IPS-15b (cell line): ENCODE measurements at regions not wholly inside any gene's neighbourhood (a gene's known extent, or its start where the extent isn't known, plus 50 kb on each side); places are given as distances from the start of the nearest gene placed in this dataset.

ENCODE experiments used
- H3K27me3 ChIP-seq: one replicate; pipeline ENCODE4 v1.6.1; 2013; ENCODE audit warnings: low read length; ENCODE audit not compliant: control insufficient read depth, insufficient read depth
- H3K36me3 ChIP-seq: one replicate; pipeline ENCODE4 v1.6.1; 2013; ENCODE audit warnings: low read length; ENCODE audit not compliant: control insufficient read depth, insufficient read depth
- H3K4me1 ChIP-seq: one replicate; pipeline ENCODE4 v1.6.1; 2013; ENCODE audit warnings: mild to moderate bottlenecking, low read length; ENCODE audit not compliant: control insufficient read depth, insufficient read depth
- H3K4me3 ChIP-seq: one replicate; pipeline ENCODE4 v1.5.1; 2013; ENCODE audit warnings: low read depth, low read length
- H3K9ac ChIP-seq: one replicate; pipeline ENCODE4 v1.6.1; 2013; ENCODE audit warnings: low read depth, mild to moderate bottlenecking, low read length
- H3K9me3 ChIP-seq: one replicate; pipeline ENCODE4 v1.6.1; 2013; ENCODE audit warnings: mild to moderate bottlenecking, low read length; ENCODE audit not compliant: control insufficient read depth, insufficient read depth

DNA sequence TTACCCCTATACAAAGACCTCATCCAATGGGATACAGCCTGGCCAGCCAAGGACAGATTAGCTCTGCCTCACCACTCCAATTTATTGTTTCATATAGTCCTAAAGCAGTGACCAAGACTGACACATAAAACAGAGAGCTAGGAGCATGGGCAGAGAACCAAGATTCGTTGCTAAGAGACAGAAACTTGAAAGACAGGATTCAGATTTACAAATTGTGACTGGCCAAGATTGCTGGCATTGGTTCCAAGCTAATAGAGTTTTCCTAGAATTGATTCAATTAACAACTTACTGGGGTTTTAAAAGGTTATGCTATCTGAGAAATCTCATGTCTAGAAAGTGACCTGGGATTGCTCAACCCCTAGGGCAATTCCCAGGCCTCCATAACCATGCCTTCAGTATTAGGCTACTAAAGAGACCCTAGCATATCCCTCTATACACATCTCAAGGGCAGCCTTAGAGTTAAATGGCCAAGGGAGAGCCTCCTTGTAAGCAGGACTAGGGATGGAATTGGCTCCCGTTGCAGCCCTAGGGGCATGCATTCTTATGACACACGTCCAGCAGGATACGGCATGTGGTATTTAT is 75.6 kb downstream of the ICOS start:
- Histone ChIP-seq H3K27me3 (no peaks in the 10 kb centered on the region), H3K36me3 (no peaks in the 10 kb centered on the region), H3K9me3 (no peaks in the 10 kb centered on the region), H3K9ac (no peak overlapping the region), H3K4me1 (no peaks in the 10 kb centered on the region), H3K4me3 (no peak overlapping the region)

DNA sequence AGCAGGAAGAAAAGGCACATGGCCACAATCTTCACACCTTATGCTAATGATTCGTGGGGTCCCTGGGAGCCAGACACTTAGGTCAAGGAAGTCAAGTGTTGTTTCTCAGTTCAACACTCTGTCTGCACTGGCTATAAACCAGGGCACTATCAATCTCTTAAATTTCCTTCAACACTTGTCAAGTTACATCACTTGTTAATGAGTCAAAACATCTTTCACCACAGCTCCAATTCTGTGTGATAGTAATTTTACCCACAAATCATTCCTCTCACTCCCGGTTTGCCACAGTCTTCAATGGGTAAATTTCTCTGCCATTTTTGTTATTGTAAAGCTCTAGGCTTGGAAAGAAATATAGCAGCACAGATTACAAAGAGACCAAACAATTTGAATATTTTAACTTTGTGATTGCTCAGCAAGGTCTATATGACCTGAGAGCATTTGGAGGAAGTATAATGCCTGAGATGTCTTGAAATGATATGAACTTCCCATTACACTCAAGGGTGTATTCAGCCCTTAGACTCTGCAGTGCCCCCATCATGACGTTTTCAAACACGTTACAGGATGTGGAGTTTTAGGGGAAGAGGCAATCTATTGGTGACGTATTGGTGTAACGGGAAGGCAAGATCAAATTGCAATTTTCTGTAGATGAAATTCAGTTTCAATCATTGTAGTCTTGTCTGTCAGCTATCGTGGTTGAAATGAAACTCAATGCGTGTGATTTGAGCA is 78.7 kb downstream of the ICOS start:
- Histone ChIP-seq H3K9ac (no peak overlapping the region), H3K36me3 (no peaks in the 10 kb centered on the region), H3K27me3 (no peaks in the 10 kb centered on the region), H3K9me3 (no peaks in the 10 kb centered on the region), H3K4me3 (no peak overlapping the region), H3K4me1 (no peaks in the 10 kb centered on the region)

DNA sequence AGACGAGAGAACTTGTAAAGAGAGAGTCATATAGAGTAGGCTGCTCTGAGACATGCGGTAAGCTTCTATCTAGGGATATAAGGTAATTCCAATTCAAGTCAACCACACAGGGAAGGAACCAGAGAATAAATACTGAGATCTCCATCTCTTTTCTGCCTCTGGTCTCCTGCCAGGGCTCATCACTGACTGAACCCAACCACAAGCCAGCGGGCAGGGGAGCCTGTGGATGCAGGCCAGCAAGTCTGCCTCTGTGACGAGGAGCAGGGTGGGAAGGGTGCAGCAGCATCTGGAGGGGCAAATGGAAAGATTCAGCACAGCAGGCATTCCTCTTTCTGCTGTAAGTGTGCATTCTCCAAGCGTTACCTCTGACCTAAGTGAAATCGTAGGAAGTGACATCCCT is 82.2 kb downstream of the ICOS start:
- Histone ChIP-seq H3K4me3 (no peak overlapping the region), H3K9me3 (no peaks in the 10 kb centered on the region), H3K9ac (no peak overlapping the region), H3K4me1 (no peaks in the 10 kb centered on the region), H3K36me3 (no peaks in the 10 kb centered on the region), H3K27me3 (no peaks in the 10 kb centered on the region)

DNA sequence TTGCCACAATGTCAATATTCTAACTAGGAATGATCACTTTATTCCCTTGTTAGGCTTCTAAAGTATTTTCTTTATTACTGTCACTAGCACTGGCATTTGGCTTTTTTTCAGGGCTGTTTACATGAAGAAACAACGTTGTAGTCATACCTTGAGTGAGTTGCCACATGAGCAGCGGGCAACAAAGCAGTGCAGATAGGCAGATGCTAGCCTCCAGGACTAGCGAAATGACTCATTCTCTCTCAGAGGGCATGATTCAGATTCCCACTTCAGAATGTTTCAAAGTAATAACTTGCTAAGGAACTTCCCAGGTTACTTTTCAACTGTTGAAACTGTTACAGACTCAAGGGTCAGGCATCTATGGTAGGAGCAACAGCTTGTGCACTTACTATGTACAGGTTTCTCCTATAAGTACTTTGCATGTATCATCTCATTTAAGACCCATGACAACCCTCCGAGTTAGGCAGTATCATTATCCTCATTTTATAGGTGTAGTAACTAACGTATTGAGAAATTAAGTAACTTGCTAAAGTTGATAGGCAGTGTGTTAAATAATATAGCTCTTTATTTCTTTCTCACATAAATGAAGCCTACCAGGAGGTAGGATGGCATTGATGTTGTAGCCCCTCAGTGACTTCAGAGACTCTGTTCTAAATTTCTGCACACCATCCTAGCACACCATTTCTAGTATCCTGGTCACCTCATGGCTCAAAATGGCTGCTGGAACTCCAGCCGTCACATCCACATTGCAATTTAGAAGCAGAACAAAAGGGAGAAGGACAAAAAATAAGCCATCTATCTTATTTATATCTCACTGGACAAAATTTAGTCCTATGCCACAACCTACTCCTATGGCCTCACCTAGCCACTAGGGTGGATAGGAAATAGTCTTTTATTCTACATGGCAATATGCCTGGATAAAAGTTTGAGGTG is 83.3 kb downstream of the ICOS start:
- H3K4me1 ChIP-seq: no peaks in the 10 kb centered on the region
- H3K9me3 ChIP-seq: no peaks in the 10 kb centered on the region
- H3K4me3 ChIP-seq: no peak overlapping the region
- no peak overlapping the region for H3K9ac ChIP-seq
- H3K27me3 ChIP-seq: no peaks in the 10 kb centered on the region
- no peaks in the 10 kb centered on the region for H3K36me3 ChIP-seq

DNA sequence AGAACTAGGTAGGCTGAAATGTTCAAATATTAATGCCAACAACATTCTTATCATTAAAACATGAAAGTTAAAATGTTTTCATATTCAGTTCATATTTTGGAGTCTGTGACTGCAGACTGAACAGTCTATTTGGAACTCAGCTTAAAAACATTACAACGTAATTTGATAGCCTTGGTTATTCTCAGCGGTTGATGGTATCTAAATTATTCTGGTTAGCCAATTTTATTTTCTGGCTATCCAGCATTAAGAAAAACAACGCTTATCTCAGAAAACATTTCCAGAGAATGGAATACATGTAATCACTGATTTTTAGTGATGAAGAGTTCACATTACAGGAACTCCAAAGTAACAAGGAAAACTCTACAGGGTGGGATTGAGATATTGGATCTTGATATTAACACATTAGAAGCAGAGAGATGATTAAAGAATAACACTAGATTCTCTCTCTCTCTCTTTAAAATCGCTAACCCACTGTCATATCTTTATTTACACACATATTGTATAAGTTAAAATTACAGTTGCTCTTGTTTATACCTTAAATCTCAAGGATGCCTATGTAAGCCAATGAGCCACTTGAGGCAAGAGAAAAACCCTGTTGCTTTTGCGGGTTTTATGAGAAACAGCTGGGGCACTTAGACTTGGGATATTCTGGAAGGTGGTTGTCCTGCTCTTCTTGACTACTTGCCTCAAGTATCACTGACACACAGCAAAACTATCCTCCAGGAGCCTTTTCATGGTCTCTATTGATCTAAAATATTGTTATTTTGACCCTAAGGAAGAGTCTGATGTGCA is 84.9 kb downstream of the ICOS start:
- H3K9ac ChIP-seq: no peak overlapping the region
- no peaks in the 10 kb centered on the region for H3K9me3 ChIP-seq
- H3K4me1 ChIP-seq: no peaks in the 10 kb centered on the region
- H3K36me3 ChIP-seq: no peaks in the 10 kb centered on the region
- no peaks in the 10 kb centered on the region for H3K27me3 ChIP-seq
- H3K4me3 ChIP-seq: no peak overlapping the region

DNA sequence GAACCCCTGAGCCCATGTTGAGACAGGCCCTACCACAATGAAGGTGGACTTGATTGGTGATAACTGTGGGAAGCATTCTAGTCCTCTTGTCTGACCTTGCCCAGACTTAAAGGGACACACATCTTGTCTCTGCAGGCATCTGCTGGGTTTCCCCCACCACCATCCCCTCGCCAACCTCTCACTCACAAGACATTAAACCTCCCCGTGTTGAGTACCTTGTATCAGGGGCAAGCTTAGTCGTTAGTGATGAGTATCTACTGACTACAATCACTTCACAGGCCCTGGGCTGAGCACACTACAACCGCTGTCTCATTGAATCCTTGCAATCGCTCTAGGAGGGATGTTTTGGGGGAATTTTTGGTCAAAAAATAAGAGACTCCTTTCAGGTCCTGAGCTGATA is 86.0 kb downstream of the ICOS start:
- Histone ChIP-seq H3K4me3 (no peak overlapping the region), H3K27me3 (no peaks in the 10 kb centered on the region), H3K4me1 (no peaks in the 10 kb centered on the region), H3K9ac (no peak overlapping the region), H3K9me3 (no peaks in the 10 kb centered on the region), H3K36me3 (no peaks in the 10 kb centered on the region)

DNA sequence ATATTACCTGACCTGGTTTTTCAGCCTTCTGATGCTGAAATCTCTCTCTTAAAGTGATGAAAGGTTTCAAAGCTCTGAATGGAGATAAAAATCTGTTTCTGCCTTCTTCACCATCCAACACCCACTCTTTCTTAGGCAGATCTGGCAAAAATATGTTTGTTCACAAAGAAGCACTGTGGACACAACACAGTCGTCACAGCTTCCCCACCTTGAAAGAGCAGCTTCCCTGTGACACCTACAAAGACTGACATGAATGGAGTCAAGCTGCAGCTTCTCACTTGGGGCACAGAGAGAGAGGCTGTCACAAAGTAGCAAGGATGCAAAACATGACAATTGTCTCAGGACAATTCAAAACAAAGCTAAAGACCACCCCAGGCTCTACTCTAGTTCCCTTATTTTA is 86.5 kb downstream of the ICOS start:
- Histone ChIP-seq H3K36me3 (no peaks in the 10 kb centered on the region), H3K27me3 (no peaks in the 10 kb centered on the region), H3K9me3 (no peaks in the 10 kb centered on the region), H3K9ac (no peak overlapping the region), H3K4me1 (no peaks in the 10 kb centered on the region), H3K4me3 (no peak overlapping the region)

DNA sequence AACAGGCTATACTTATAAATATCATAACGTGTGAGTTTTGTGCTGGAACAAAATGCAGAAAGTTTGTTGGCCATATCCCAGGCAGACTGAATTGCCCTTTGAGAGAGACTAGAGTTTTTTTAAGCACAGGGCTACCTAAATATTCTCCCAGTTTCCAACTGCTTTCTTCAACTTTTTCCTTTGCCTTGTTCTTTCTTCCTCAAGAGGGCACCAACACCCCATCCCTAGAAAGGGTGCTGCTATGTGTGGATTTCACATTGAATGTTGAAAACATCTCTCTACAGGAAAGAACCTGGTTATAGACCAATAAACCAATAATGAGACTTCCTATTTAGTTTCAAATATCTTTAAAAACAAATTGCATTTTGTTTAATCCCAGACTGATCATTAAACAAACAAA is 87.9 kb downstream of the ICOS start:
- no peaks in the 10 kb centered on the region for H3K4me1 ChIP-seq
- no peaks in the 10 kb centered on the region for H3K27me3 ChIP-seq
- no peaks in the 10 kb centered on the region for H3K36me3 ChIP-seq
- H3K9ac ChIP-seq: no peak overlapping the region
- no peaks in the 10 kb centered on the region for H3K9me3 ChIP-seq
- no peak overlapping the region for H3K4me3 ChIP-seq

DNA sequence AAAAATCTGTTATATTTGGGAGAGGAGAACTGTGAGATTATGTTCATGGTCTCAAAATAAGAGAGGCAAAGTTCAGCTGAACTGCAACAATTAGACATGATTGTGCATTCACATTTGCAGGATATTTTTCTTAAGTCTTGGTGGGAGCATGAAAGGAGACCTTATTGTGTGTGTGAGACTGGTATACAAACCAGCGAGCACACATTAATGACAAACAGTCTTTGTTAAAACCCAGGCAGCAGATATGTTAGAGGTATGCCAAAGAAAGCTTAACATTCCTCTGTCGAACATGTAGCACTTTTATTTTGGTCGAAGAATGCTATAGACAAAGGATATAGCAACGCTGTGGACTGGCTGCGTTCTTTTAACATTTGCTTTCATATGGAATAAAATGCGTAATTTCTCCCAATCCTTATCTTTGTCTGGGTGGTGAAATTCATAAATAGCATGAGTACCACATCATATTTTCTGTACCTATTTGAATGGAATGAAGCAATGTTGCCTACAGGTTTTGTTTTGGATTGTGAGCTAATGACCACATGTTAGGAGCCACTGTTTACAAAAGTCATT is 88.4 kb downstream of the ICOS start:
- H3K36me3 ChIP-seq: no peaks in the 10 kb centered on the region
- H3K9me3 ChIP-seq: no peaks in the 10 kb centered on the region
- H3K4me3 ChIP-seq: no peak overlapping the region
- H3K27me3 ChIP-seq: no peaks in the 10 kb centered on the region
- no peaks in the 10 kb centered on the region for H3K4me1 ChIP-seq
- H3K9ac ChIP-seq: no peak overlapping the region

DNA sequence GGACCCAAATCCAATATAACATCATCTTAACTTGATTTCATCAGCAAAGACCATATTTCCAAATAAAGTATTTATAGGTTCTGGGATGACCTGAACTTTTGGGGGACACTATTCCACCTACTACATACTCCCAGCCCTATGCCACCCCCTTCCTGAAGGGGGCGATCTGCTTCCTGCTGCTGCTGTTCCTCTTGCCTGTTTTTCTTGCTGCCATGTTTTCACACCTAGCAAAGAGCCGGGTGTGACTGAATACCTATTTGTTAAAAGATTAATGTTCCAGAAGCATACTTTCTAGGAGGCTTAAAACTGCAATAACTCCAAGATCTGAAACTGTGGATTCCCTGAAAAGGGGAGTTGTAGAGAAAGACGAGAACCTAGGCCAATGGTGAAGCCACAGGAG is 89.7 kb downstream of the ICOS start:
- no peaks in the 10 kb centered on the region for H3K9me3 ChIP-seq
- H3K4me3 ChIP-seq: no peak overlapping the region
- H3K4me1 ChIP-seq: no peaks in the 10 kb centered on the region
- no peak overlapping the region for H3K9ac ChIP-seq
- no peaks in the 10 kb centered on the region for H3K36me3 ChIP-seq
- no peaks in the 10 kb centered on the region for H3K27me3 ChIP-seq

DNA sequence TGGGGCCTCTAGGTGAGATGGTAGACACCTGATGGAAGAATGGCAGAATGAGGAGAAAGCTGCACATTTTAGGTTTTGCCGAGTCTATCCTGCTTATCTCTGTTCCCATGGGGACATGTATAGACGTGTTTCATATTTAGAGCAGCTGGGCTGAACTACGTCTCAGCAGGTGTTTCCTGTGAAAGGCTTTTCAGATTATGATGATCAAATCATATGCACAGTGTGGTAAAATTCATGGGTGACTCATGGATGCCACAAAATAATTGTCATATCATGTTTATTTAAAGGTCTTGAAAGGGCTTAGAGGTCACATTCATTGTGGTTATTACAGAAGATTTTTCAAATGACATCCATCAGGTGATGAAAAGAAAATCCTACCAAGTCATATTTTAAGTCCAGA is 90.5 kb downstream of the ICOS start:
- Histone ChIP-seq H3K27me3 (no peaks in the 10 kb centered on the region), H3K4me3 (no peak overlapping the region), H3K4me1 (no peaks in the 10 kb centered on the region), H3K36me3 (no peaks in the 10 kb centered on the region), H3K9ac (no peak overlapping the region), H3K9me3 (no peaks in the 10 kb centered on the region)
